GM12878 (cell line): ENCODE measurements at regions not wholly inside any gene's neighbourhood (a gene's known extent, or its start where the extent isn't known, plus 50 kb on each side); places are given as distances from the start of the nearest gene placed in this dataset.

Source experiments
- ATAC-seq: fragments of 200-7000 bp; cut with Tn5 transposase; 3 replicates; pipeline ENCODE4 v1.9.1; 2020; ENCODE audit warnings: mild to moderate bottlenecking, moderate library complexity
- BruUV-seq: library from RNA; stranded (reverse); fragments of 400-500 nt; replicated peaks from 2 replicates; lab custom pipeline; 2021; lab: Mats Ljungman, UMichigan
- CTCF ChIA-PET: fragments of 300-600 bp; sonication (Branson Sonifier 250); formaldehyde crosslinking; extraction: SDS; loops from one replicate; lab custom pipeline; 2021; ENCODE audit warnings: inconsistent platforms; lab: Yijun Ruan, JAX
- POLR2A ChIA-PET: fragments of 350-600 bp; formaldehyde crosslinking; extraction: SDS; loops from one replicate; lab custom pipeline; 2021; ENCODE audit warnings: inconsistent platforms; lab: Charles Lee
- RAD21 ChIA-PET: fragments of 300-600 bp; sonication (Branson Sonifier 250); formaldehyde crosslinking; loops from one replicate; lab custom pipeline; 2023; ENCODE audit warnings: antibody characterized with exemption; ENCODE audit not compliant: unreplicated experiment; lab: Charles Lee
- SMC1A ChIA-PET: fragments of 300-600 bp; sonication (Branson Sonifier 250); formaldehyde crosslinking; loops from one replicate; lab custom pipeline; 2023; ENCODE audit not compliant: unreplicated experiment, uncharacterized antibody; lab: Charles Lee
- DNase-seq: peaks from one replicate; pipeline ENCODE4 v3.0.0-alpha.2; 2011; ENCODE audit warnings: low read depth, low spot score
- FAIRE-seq: peaks from 3 replicates; lab custom pipeline; 2011; peaks lifted over from hg19 to GRCh38; lab: Jason Lieb, UNC
- H2AFZ ChIP-seq: 2 replicates; pipeline ENCODE4 v1.6.0; 2011; ENCODE audit warnings: low read depth, low read length, control low read depth; ENCODE audit not compliant: control insufficient read depth
- H3K27ac ChIP-seq: 2 replicates; pipeline ENCODE4 v1.5.1; 2011; ENCODE audit warnings: control low read depth; ENCODE audit not compliant: control insufficient read depth, insufficient read depth
- H3K27me3 ChIP-seq, 2 experiments: replicated peaks in 1 of 2; 2 replicates each; pipeline versions ENCODE4 v1.6.0 to v1.6.1; 2011; ENCODE audit warnings: low read length in 1 of 2; ENCODE audit not compliant: control insufficient read depth in 2 of 2, insufficient read depth in 2 of 2
- H3K36me3 ChIP-seq, 2 experiments: 2 replicates each; pipeline ENCODE4 v1.5.1; 2011; ENCODE audit warnings: low read length in 1 of 2; ENCODE audit not compliant: control insufficient read depth in 2 of 2, insufficient read depth in 2 of 2
- H3K4me1 ChIP-seq: 2 replicates; pipeline ENCODE4 v1.6.1; 2011; ENCODE audit warnings: mild to moderate bottlenecking, low read length, moderate library complexity, mixed read lengths; ENCODE audit not compliant: control insufficient read depth, insufficient read depth
- H3K4me2 ChIP-seq: 2 replicates; pipeline ENCODE4 v1.6.0; 2011; ENCODE audit warnings: control low read depth; ENCODE audit not compliant: control insufficient read depth, insufficient read depth
- H3K4me3 ChIP-seq: fragments of 200-600 bp; sonication (generic); 2 replicates; pipeline ENCODE4 v1.5.1; 2016
- H3K79me2 ChIP-seq: 2 replicates; pipeline ENCODE4 v1.6.0; 2011; ENCODE audit warnings: low read length; ENCODE audit not compliant: control insufficient read depth, insufficient read depth
- H3K9ac ChIP-seq: 2 replicates; pipeline ENCODE4 v1.8.0; 2011; ENCODE audit warnings: low read length, control low read depth, mixed read lengths; ENCODE audit not compliant: control insufficient read depth, insufficient read depth
- H3K9me3 ChIP-seq: replicated peaks from 3 replicates; pipeline ENCODE4 v1.5.1; 2011; ENCODE audit warnings: mild to moderate bottlenecking, low read length; ENCODE audit not compliant: control insufficient read depth, insufficient read depth
- H4K20me1 ChIP-seq: 2 replicates; pipeline ENCODE4 v1.6.0; 2011; ENCODE audit not compliant: control insufficient read depth, insufficient read depth
- ATF2 ChIP-seq: IDR thresholded peaks from 2 replicates; pipeline ENCODE4 v1.6.1; 2012; ENCODE audit warnings: low read length, inconsistent platforms
- BCL11A ChIP-seq: IDR thresholded peaks from 2 replicates; pipeline ENCODE4 v1.6.1; 2011; ENCODE audit warnings: low read depth, low read length
- CBX3 ChIP-seq: fragments of 200-600 bp; sonication (generic); IDR thresholded peaks from 2 replicates; pipeline ENCODE4 v1.6.1; 2016; ENCODE audit warnings: low read depth, borderline replicate concordance
- EED ChIP-seq: sonication (generic); IDR thresholded peaks from 2 replicates; pipeline ENCODE4 v1.6.1; 2016; ENCODE audit warnings: antibody characterized with exemption, low read depth
- FOXM1 ChIP-seq: IDR thresholded peaks from 2 replicates; pipeline ENCODE4 v1.6.1; 2012; ENCODE audit warnings: low read depth, mild to moderate bottlenecking, inconsistent platforms, low read length, moderate library complexity
- HDAC6 ChIP-seq: fragments of 200-600 bp; sonication (generic); IDR thresholded peaks from one replicate; pipeline ENCODE4 v1.8.0; 2017; ENCODE audit warnings: antibody characterized with exemption; ENCODE audit not compliant: unreplicated experiment
- IKZF2 ChIP-seq, 2 experiments: fragments of 450-650 bp; IDR thresholded peaks; 2 replicates each; pipeline ENCODE4 v1.6.1; 2017; ENCODE audit warnings: mild to moderate bottlenecking in 2 of 2, moderate library complexity in 2 of 2
- KLF5 ChIP-seq: fragments of 450-650 bp; IDR thresholded peaks from 2 replicates; pipeline ENCODE4 v1.6.1; 2014; ENCODE audit warnings: mild to moderate bottlenecking; ENCODE audit not compliant: partially characterized antibody
- NFYA ChIP-seq: IDR thresholded peaks from 2 replicates; pipeline ENCODE4 v1.6.1; 2011; ENCODE audit warnings: low read depth, mild to moderate bottlenecking, low read length, improper control_type of control experiment, borderline replicate concordance
- NR2F1 ChIP-seq: fragments of 450-650 bp; conservative IDR thresholded peaks from 2 replicates; pipeline ENCODE4 v1.6.1; 2017; ENCODE audit warnings: mild to moderate bottlenecking
- POLR2AphosphoS5 ChIP-seq: IDR thresholded peaks from 2 replicates; pipeline ENCODE4 v1.6.1; 2011; ENCODE audit warnings: mild to moderate bottlenecking, low read length, inconsistent platforms
- RCOR1 ChIP-seq: conservative IDR thresholded peaks from 2 replicates; pipeline ENCODE4 v1.6.1; 2012; ENCODE audit warnings: low read depth, low read length, improper control_type of control experiment
- SMC3 ChIP-seq: IDR thresholded peaks from 2 replicates; pipeline ENCODE4 v1.6.1; 2011; ENCODE audit warnings: low read length, improper control_type of control experiment, borderline replicate concordance
- TCF7 ChIP-seq: IDR thresholded peaks from 2 replicates; pipeline ENCODE4 v1.6.1; 2014; ENCODE audit warnings: antibody characterized with exemption, borderline replicate concordance
- WRNIP1 ChIP-seq: IDR thresholded peaks from 2 replicates; pipeline ENCODE4 v1.6.1; 2011; ENCODE audit warnings: low read depth, low read length, improper control_type of control experiment, borderline replicate concordance
- YY1 ChIP-seq: IDR thresholded peaks from 2 replicates; pipeline ENCODE4 v1.6.1; 2011; ENCODE audit warnings: low read depth, mild to moderate bottlenecking, low read length
- WGBS: methylation state at CpG from one replicate; pipeline ENCODE4 v1.1.6; 2016; ENCODE audit warnings: low lambda C conversion rate; ENCODE audit not compliant: insufficient replicate concordance, insufficient coverage; ENCODE audit errors: missing lambda C conversion rate; 5-methylcytosine and 5-hydroxymethylcytosine counted together
- in situ Hi-C: fragments of 300-500 bp; cut with MboI; formaldehyde crosslinking; loops from 9 replicates; pipeline ENCODE4 v1.14.3; 2018; ENCODE audit warnings: mixed read lengths
- intact Hi-C: fragments of 100-400 bp; cut with micrococcal nuclease; formaldehyde crosslinking; loops from one replicate; pipeline ENCODE4 v1.14.2; 2022; ENCODE audit not compliant: unreplicated experiment
- TF ChIP-seq, protein P1 (sequence below): fragments of 450-650 bp; IDR thresholded peaks from 2 replicates; pipeline ENCODE4 v1.6.1; 2017; ENCODE audit warnings: antibody characterized with exemption, mild to moderate bottlenecking, moderate library complexity

- Histone ChIP-seq H3K79me2 (no peaks in the 10 kb centered on the region), H4K20me1 (no peaks in the 10 kb centered on the region), H3K4me2 (no peak overlapping the region), H3K4me3 (no peak overlapping the region), H3K36me3 (no peaks in the 10 kb centered on the region), H3K27ac (no peak overlapping the region), H3K4me1 (no peaks in the 10 kb centered on the region), H3K9me3 (no peaks in the 10 kb centered on the region), H3K27me3 (no peaks in the 10 kb centered on the region), H3K9ac (no peak overlapping the region), H2AFZ (no peak overlapping the region)
- ChIA-PET POLR2A (no interaction called here), RAD21 (no interaction called here), CTCF (interaction anchor here (0.6 to 1.3 kb wide), 2 partner anchors 18 to 418 kb away, joined by 3 read pairs; no protein-coding TSS in a partner anchor), SMC1A (interaction anchor here (1.1 to 1.3 kb wide), 2 partner anchors 11 to 331 kb away, joined by 4 read pairs; no protein-coding TSS in a partner anchor)
- in situ Hi-C loops (no loop called here), intact Hi-C loops (no loop called here)
- ATAC-seq: no peak
- DNase-seq: no peak
- no peak for FAIRE-seq
- WGBS: 0% methylated on average over 1 of the region's 1 CpG
- TF ChIP-seq POLR2AphosphoS5 (no peak), SMC3 (no peak), KLF5 (no peak), CBX3 (no peak), TCF7 (no peak)
- no TSS peak for BruUV-seq
Measured at GRCh38 chr3:22506871-22507270, 696.3 kb upstream of the UBE2E2 start.

DNA sequence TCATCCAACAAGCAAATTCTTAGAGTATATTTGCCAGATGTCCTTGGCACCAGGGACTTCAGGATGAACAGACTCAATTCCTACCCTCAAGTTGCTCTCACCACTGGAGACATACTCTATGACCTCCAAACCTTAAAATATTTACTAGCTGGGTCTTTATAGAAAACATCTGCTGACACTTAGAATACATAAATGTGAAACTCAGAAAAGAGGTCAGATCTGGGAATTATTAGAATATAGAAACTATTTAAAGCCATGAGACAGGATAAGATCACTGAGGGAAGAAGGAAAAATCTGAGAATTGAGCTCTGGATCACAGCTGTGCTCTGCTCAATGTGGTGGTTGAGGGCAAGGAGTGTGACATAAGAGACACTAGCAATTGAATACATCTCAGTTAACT lies 695.4 kb upstream of the UBE2E2 start:
- CTCF ChIA-PET: no interaction called here
- no peak for FAIRE-seq
- TF ChIP-seq FOXM1 (no peak), BCL11A (no peak), NFYA (no peak), ATF2 (no peak), POLR2AphosphoS5 (no peak), HDAC6 (no peak), EED (no peak), YY1 (no peak), RCOR1 (no peak), NR2F1 (no peak), IKZF2 (IDR thresholded peaks at IDR 0.05) (no peak), WRNIP1 (no peak)
- TF ChIP-seq, protein P1, sequence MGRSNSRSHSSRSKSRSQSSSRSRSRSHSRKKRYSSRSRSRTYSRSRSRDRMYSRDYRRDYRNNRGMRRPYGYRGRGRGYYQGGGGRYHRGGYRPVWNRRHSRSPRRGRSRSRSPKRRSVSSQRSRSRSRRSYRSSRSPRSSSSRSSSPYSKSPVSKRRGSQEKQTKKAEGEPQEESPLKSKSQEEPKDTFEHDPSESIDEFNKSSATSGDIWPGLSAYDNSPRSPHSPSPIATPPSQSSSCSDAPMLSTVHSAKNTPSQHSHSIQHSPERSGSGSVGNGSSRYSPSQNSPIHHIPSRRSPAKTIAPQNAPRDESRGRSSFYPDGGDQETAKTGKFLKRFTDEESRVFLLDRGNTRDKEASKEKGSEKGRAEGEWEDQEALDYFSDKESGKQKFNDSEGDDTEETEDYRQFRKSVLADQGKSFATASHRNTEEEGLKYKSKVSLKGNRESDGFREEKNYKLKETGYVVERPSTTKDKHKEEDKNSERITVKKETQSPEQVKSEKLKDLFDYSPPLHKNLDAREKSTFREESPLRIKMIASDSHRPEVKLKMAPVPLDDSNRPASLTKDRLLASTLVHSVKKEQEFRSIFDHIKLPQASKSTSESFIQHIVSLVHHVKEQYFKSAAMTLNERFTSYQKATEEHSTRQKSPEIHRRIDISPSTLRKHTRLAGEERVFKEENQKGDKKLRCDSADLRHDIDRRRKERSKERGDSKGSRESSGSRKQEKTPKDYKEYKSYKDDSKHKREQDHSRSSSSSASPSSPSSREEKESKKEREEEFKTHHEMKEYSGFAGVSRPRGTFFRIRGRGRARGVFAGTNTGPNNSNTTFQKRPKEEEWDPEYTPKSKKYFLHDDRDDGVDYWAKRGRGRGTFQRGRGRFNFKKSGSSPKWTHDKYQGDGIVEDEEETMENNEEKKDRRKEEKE: no peak

More for the DNA sequence above, 695.4 kb upstream of the UBE2E2 start:
- Histone ChIP-seq H3K4me1 (no peaks in the 10 kb centered on the region), H3K27me3 (no peaks in the 10 kb centered on the region), H4K20me1 (no peaks in the 10 kb centered on the region), H3K79me2 (no peaks in the 10 kb centered on the region), H3K9ac (no peak overlapping the region), H3K4me3 (no peak overlapping the region), H3K4me2 (no peak overlapping the region), H3K27ac (no peak overlapping the region), H3K36me3 (no peaks in the 10 kb centered on the region), H3K9me3 (no peaks in the 10 kb centered on the region), H2AFZ (no peak overlapping the region)
- intact Hi-C loops: no loop called here
- SMC1A ChIA-PET: no interaction called here
- no TSS peak for BruUV-seq
- in situ Hi-C loops: no loop called here
- RAD21 ChIA-PET: no interaction called here
- ATAC-seq: no peak
- DNase-seq: no peak
- POLR2A ChIA-PET: no interaction called here
